ENCODE measurements at regions not wholly inside any gene's neighbourhood (a gene's known extent, or its start where the extent isn't known, plus 50 kb on each side); places are given as distances from the start of the nearest gene placed in this dataset.

DNA sequence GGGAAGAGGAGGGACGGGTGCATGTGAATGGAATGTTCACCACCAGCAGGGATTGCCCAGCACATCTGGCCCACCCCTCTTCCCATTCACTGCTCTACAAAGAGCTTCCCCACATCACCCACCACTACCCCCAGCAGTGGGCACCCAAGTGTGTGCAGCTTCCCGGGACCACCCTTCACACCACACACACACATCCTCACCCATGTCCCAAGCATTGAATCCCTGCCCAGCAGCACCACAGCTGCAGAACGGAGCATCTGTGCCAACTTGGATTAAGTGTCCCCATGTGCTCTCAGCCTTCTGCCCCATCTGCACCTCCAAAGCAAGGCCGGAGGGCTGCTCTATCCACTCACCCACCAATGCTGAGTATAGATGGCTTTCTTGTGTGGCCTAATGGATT, 141.4 kb downstream of the PSMG1 start:
- no peak overlapping the region for H2AFZ ChIP-seq (ENCODE audit: low read length)
- H3K9me2 ChIP-seq (replicated peaks; ENCODE audit: insufficient read depth, low read length): no peaks in the 10 kb centered on the region
- H3K4me2 ChIP-seq (ENCODE audit: low read depth, low read length): no peak overlapping the region
- H3K27me3 ChIP-seq (replicated peaks; ENCODE audit: insufficient read depth, low read length): no peaks in the 10 kb centered on the region
- H3K9ac ChIP-seq (ENCODE audit: low read length): no peak overlapping the region
- H3K4me3 ChIP-seq (ENCODE audit: low read length): no peak overlapping the region
- no peaks in the 10 kb centered on the region for H3K36me3 ChIP-seq (replicated peaks; ENCODE audit: insufficient read depth, low read length)
- no peak overlapping the region for H3K27ac ChIP-seq (ENCODE audit: low read length)
- DNase-seq: no peak
- no peaks in the 10 kb centered on the region for H4K20me1 ChIP-seq (ENCODE audit: insufficient read depth, low read length)
- TF ChIP-seq, protein P1, sequence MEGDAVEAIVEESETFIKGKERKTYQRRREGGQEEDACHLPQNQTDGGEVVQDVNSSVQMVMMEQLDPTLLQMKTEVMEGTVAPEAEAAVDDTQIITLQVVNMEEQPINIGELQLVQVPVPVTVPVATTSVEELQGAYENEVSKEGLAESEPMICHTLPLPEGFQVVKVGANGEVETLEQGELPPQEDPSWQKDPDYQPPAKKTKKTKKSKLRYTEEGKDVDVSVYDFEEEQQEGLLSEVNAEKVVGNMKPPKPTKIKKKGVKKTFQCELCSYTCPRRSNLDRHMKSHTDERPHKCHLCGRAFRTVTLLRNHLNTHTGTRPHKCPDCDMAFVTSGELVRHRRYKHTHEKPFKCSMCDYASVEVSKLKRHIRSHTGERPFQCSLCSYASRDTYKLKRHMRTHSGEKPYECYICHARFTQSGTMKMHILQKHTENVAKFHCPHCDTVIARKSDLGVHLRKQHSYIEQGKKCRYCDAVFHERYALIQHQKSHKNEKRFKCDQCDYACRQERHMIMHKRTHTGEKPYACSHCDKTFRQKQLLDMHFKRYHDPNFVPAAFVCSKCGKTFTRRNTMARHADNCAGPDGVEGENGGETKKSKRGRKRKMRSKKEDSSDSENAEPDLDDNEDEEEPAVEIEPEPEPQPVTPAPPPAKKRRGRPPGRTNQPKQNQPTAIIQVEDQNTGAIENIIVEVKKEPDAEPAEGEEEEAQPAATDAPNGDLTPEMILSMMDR (IDR thresholded peaks at IDR 0.05; ENCODE audit: low read length): no peak
- TF ChIP-seq EZH2 (optimal IDR thresholded peaks at IDR 0.05; ENCODE audit: low read depth, low read length) (no peak), EZH2phosphoT487 (IDR thresholded peaks at IDR 0.05; ENCODE audit: low read length) (no peak)
- no peaks in the 10 kb centered on the region for H3K79me2 ChIP-seq (ENCODE audit: low read length)
- H3F3A ChIP-seq (ENCODE audit: insufficient read depth, low read length): no peaks in the 10 kb centered on the region
- no peaks in the 10 kb centered on the region for H3K4me1 ChIP-seq (ENCODE audit: low read length)
- H3K9me3 ChIP-seq (replicated peaks; ENCODE audit: insufficient read depth, low read length): no peaks in the 10 kb centered on the region

DNA sequence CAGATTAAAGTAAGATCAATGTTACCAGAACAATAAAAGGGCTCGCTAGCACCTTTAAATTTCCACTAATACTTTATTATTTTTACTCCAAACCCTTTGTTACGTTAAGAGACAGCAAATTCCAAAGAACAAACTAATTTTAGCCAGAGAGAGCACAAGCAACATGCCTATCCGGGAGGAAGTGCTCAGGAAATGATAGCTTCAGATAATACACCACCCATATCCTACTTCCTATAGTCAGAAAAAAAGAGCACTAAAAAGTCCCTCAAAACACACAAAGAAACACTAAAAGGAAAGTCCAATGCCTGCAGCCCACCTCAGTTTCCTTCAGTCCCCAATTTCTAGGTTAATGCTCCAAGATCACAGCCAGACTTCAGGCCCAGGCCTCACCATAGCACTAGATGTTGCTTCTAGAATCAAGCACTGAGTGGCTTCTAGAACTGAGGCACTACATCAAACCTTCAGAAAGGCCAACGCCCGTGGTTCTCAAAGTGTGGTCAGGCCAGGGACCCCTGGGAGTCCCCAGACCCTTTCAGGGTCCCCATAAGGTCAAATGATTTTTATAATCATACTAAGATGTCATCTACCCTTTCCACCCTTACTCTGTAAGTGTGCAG, 142.6 kb downstream of the PSMG1 start:
- Histone ChIP-seq H3K4me3 (ENCODE audit: low read length) (no peak overlapping the region), H2AFZ (ENCODE audit: low read length) (no peak overlapping the region), H4K20me1 (ENCODE audit: insufficient read depth, low read length) (no peaks in the 10 kb centered on the region), H3K9me2 (replicated peaks; ENCODE audit: insufficient read depth, low read length) (no peaks in the 10 kb centered on the region), H3K9me3 (replicated peaks; ENCODE audit: insufficient read depth, low read length) (no peaks in the 10 kb centered on the region), H3K4me2 (ENCODE audit: low read depth, low read length) (no peak overlapping the region), H3K27me3 (replicated peaks; ENCODE audit: insufficient read depth, low read length) (no peaks in the 10 kb centered on the region), H3K36me3 (replicated peaks; ENCODE audit: insufficient read depth, low read length) (no peaks in the 10 kb centered on the region), H3F3A (ENCODE audit: insufficient read depth, low read length) (no peaks in the 10 kb centered on the region), H3K4me1 (ENCODE audit: low read length) (no peaks in the 10 kb centered on the region), H3K79me2 (ENCODE audit: low read length) (no peaks in the 10 kb centered on the region), H3K27ac (ENCODE audit: low read length) (no peak overlapping the region), H3K9ac (ENCODE audit: low read length) (no peak overlapping the region)
- TF ChIP-seq EZH2phosphoT487 (IDR thresholded peaks at IDR 0.05; ENCODE audit: low read length) (no peak), EZH2 (optimal IDR thresholded peaks at IDR 0.05; ENCODE audit: low read depth, low read length) (no peak)
- TF ChIP-seq, protein P1 (IDR thresholded peaks at IDR 0.05; ENCODE audit: low read length): no peak
- no peak for DNase-seq

DNA sequence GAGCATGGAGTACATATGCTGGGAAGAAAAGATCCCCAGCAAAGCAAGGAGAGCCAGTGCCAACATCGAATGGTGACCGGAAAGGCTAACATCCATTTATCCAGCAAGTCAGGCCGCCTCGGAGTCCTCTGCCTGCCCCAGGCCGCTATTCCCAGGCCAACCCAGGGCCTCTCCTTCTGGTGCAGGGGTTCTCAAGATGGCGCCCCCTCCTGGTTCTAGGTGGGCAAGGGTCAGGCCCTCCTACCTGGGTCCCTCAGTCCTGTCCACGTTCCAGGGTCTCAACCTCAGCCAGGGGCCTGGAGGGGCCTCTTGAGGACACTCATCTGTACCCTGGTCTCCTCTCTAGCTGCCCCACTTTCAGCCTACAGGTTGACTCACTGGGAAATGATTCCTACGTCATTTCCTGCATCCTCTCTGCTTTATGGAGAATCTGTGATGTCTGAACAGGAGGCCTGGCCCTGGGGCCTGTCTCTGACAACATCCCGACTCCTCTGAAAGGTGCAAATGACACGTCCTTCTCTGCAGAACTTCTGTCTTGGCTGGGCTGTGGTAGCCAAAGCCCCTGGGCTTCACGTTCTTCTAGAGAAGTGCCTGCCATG, 145.3 kb downstream of the PSMG1 start:
- H2AFZ ChIP-seq (ENCODE audit: low read length): no peak overlapping the region
- no peak overlapping the region for H3K4me3 ChIP-seq (ENCODE audit: low read length)
- no peak overlapping the region for H3K4me2 ChIP-seq (ENCODE audit: low read depth, low read length)
- H3F3A ChIP-seq (ENCODE audit: insufficient read depth, low read length): no peaks in the 10 kb centered on the region
- no peaks in the 10 kb centered on the region for H3K27me3 ChIP-seq (replicated peaks; ENCODE audit: insufficient read depth, low read length)
- DNase-seq: no peak
- H3K36me3 ChIP-seq (replicated peaks; ENCODE audit: insufficient read depth, low read length): no peaks in the 10 kb centered on the region
- TF ChIP-seq EZH2 (optimal IDR thresholded peaks at IDR 0.05; ENCODE audit: low read depth, low read length) (no peak), EZH2phosphoT487 (IDR thresholded peaks at IDR 0.05; ENCODE audit: low read length) (no peak)
- TF ChIP-seq, protein P1 (IDR thresholded peaks at IDR 0.05; ENCODE audit: low read length): no peak
- no peak overlapping the region for H3K9ac ChIP-seq (ENCODE audit: low read length)
- no peaks in the 10 kb centered on the region for H4K20me1 ChIP-seq (ENCODE audit: insufficient read depth, low read length)
- H3K79me2 ChIP-seq (ENCODE audit: low read length): no peaks in the 10 kb centered on the region
- no peaks in the 10 kb centered on the region for H3K9me2 ChIP-seq (replicated peaks; ENCODE audit: insufficient read depth, low read length)
- H3K27ac ChIP-seq (ENCODE audit: low read length): no peak overlapping the region
- no peaks in the 10 kb centered on the region for H3K4me1 ChIP-seq (ENCODE audit: low read length)
- no peaks in the 10 kb centered on the region for H3K9me3 ChIP-seq (replicated peaks; ENCODE audit: insufficient read depth, low read length)

All from MM.1S (cell line).